Dendritic cell treated with granulocyte-macrophage colony-stimulating factor and Interleukin-4, amounts not matched to agents 40 ng/mL and 50 ng/mL, for 4 days (primary cell): ENCODE measurements at regions not wholly inside any gene's neighbourhood (a gene's known extent, or its start where the extent isn't known, plus 50 kb on each side); places are given as distances from the start of the nearest gene placed in this dataset.
"Not testable (repeated sequence)": the region's sequence is repeated elsewhere in the genome, so short reads cannot be mapped to it uniquely, and the experiment has no call there.

ENCODE experiments used
- H3K27ac Mint-ChIP-seq: one replicate; pipeline ENCODE4 v1.8.0; 2022; ENCODE audit warnings: mild to moderate bottlenecking, mixed read lengths
- H3K27me3 Mint-ChIP-seq: one replicate; pipeline ENCODE4 v1.8.0; 2022; ENCODE audit warnings: mild to moderate bottlenecking, mixed read lengths
- H3K36me3 Mint-ChIP-seq: one replicate; pipeline ENCODE4 v1.8.0; 2022; ENCODE audit warnings: low read depth, mixed read lengths
- H3K4me1 Mint-ChIP-seq: one replicate; pipeline ENCODE4 v1.8.0; 2022; ENCODE audit warnings: low read depth, mixed read lengths
- H3K4me3 Mint-ChIP-seq: one replicate; pipeline ENCODE4 v1.8.0; 2022; ENCODE audit warnings: mild to moderate bottlenecking, moderate library complexity, mixed read lengths
- H3K9me3 Mint-ChIP-seq: one replicate; pipeline ENCODE4 v1.8.0; 2022; ENCODE audit warnings: mixed read lengths
- intact Hi-C: fragments of 100-400 bp; cut with micrococcal nuclease; formaldehyde crosslinking; loops from one replicate; pipeline ENCODE4 v1.15.0; 2022

- Mint-ChIP-seq H3K9me3 (peaks cover 23% of the 10 kb centered on the region), H3K27me3 (peaks cover 42% of the 10 kb centered on the region)
- H3K27ac Mint-ChIP-seq, H3K4me1 Mint-ChIP-seq, H3K36me3 Mint-ChIP-seq, intact Hi-C loops, H3K4me3 Mint-ChIP-seq: not testable (repeated sequence)
Measured at GRCh38 chr7:65271502-65271901, 102.2 kb upstream of the ZNF92 start.

GRCh38 chr7:65269150-65269856, 104.4 kb upstream of the ZNF92 start:
- Mint-ChIP-seq H3K4me3 (no peak overlapping the region), H3K9me3 (peaks cover 9% of the 10 kb centered on the region), H3K27ac (no peak overlapping the region), H3K4me1 (peaks cover 4% of the 10 kb centered on the region), H3K27me3 (peaks cover 42% of the 10 kb centered on the region), H3K36me3 (no peaks in the 10 kb centered on the region)
- intact Hi-C loops: no loop called here

- no peak overlapping the region for H3K4me3 Mint-ChIP-seq
- H3K27me3 Mint-ChIP-seq: peaks cover 42% of the 10 kb centered on the region
- H3K27ac Mint-ChIP-seq: no peak overlapping the region
- intact Hi-C loops: no loop called here
- peaks cover 4% of the 10 kb centered on the region for H3K4me1 Mint-ChIP-seq
- no peaks in the 10 kb centered on the region for H3K36me3 Mint-ChIP-seq
- peaks cover 4% of the 10 kb centered on the region for H3K9me3 Mint-ChIP-seq
Measured at GRCh38 chr7:65268782-65269149, 104.9 kb upstream of the ZNF92 start.

GRCh38 chr7:65265933-65266519, 107.6 kb upstream of the ZNF92 start:
- Mint-ChIP-seq H3K9me3 (no peaks in the 10 kb centered on the region), H3K4me1 (peaks cover 4% of the 10 kb centered on the region), H3K27me3 (peaks cover 34% of the 10 kb centered on the region), H3K27ac (no peak overlapping the region), H3K36me3 (no peaks in the 10 kb centered on the region), H3K4me3 (no peak overlapping the region)
- intact Hi-C loops: no loop called here

GRCh38 chr7:65264258-65264657, 109.4 kb upstream of the ZNF92 start:
- Mint-ChIP-seq H3K27ac (no peak overlapping the region), H3K9me3 (no peaks in the 10 kb centered on the region), H3K4me1 (peaks cover 3% of the 10 kb centered on the region), H3K27me3 (peaks cover 21% of the 10 kb centered on the region), H3K36me3 (no peaks in the 10 kb centered on the region), H3K4me3 (no peak overlapping the region)
- intact Hi-C loops: no loop called here

- H3K9me3 Mint-ChIP-seq, H3K27ac Mint-ChIP-seq, H3K4me3 Mint-ChIP-seq, H3K36me3 Mint-ChIP-seq, intact Hi-C loops, H3K4me1 Mint-ChIP-seq, H3K27me3 Mint-ChIP-seq: not testable (repeated sequence)
Measured at GRCh38 chr7:65260673-65261072, 113.0 kb upstream of the ZNF92 start.

- H3K9me3 Mint-ChIP-seq, H3K4me3 Mint-ChIP-seq, H3K36me3 Mint-ChIP-seq, H3K27ac Mint-ChIP-seq, intact Hi-C loops, H3K4me1 Mint-ChIP-seq, H3K27me3 Mint-ChIP-seq: not testable (repeated sequence)
Measured at GRCh38 chr7:65259864-65260525, 113.7 kb upstream of the ZNF92 start.

GRCh38 chr7:65254061-65254460, 119.6 kb upstream of the ZNF92 start:
- Mint-ChIP-seq H3K4me1 (peaks cover 11% of the 10 kb centered on the region), H3K9me3 (no peaks in the 10 kb centered on the region), H3K4me3 (no peak overlapping the region)

GRCh38 chr7:65251851-65252620, 121.6 kb upstream of the ZNF92 start:
- intact Hi-C loops: no loop called here
- Mint-ChIP-seq H3K4me1 (peaks cover 11% of the 10 kb centered on the region), H3K4me3 (peak overlapping the region; percentile 69), H3K27me3 (peaks cover 33% of the 10 kb centered on the region), H3K9me3 (no peaks in the 10 kb centered on the region), H3K27ac (no peak overlapping the region), H3K36me3 (no peaks in the 10 kb centered on the region)

More at GRCh38 chr7:65254061-65254460, 119.6 kb upstream of the ZNF92 start:
- H3K27me3 Mint-ChIP-seq: peaks cover 33% of the 10 kb centered on the region
- H3K27ac Mint-ChIP-seq: no peak overlapping the region
- intact Hi-C loops: no loop called here
- H3K36me3 Mint-ChIP-seq: no peaks in the 10 kb centered on the region

- intact Hi-C loops: no loop called here
- H3K27me3 Mint-ChIP-seq: peaks cover 33% of the 10 kb centered on the region
- no peak overlapping the region for H3K4me3 Mint-ChIP-seq
- no peak overlapping the region for H3K27ac Mint-ChIP-seq
- no peaks in the 10 kb centered on the region for H3K36me3 Mint-ChIP-seq
- H3K4me1 Mint-ChIP-seq: peaks cover 11% of the 10 kb centered on the region
- no peaks in the 10 kb centered on the region for H3K9me3 Mint-ChIP-seq
Measured at GRCh38 chr7:65250697-65251395, 122.8 kb upstream of the ZNF92 start.

GRCh38 chr7:65250216-65250615, 123.4 kb upstream of the ZNF92 start:
- Mint-ChIP-seq H3K27ac (no peak overlapping the region), H3K4me1 (peaks cover 11% of the 10 kb centered on the region), H3K36me3 (no peaks in the 10 kb centered on the region), H3K27me3 (peaks cover 32% of the 10 kb centered on the region), H3K9me3 (no peaks in the 10 kb centered on the region), H3K4me3 (no peak overlapping the region)
- intact Hi-C loops: no loop called here

- H3K4me1 Mint-ChIP-seq: peaks cover 9% of the 10 kb centered on the region
- peaks cover 23% of the 10 kb centered on the region for H3K27me3 Mint-ChIP-seq
- no peaks in the 10 kb centered on the region for H3K36me3 Mint-ChIP-seq
- no peak overlapping the region for H3K4me3 Mint-ChIP-seq
- no peak overlapping the region for H3K27ac Mint-ChIP-seq
- intact Hi-C loops: no loop called here
- H3K9me3 Mint-ChIP-seq: no peaks in the 10 kb centered on the region
Measured at GRCh38 chr7:65247491-65247890, 126.2 kb upstream of the ZNF92 start.

GRCh38 chr7:65239707-65240352, 133.8 kb upstream of the ZNF92 start:
- no peaks in the 10 kb centered on the region for H3K36me3 Mint-ChIP-seq
- no peak overlapping the region for H3K27ac Mint-ChIP-seq
- no peak overlapping the region for H3K4me3 Mint-ChIP-seq
- intact Hi-C loops: no loop called here
- peaks cover 23% of the 10 kb centered on the region for H3K9me3 Mint-ChIP-seq
- H3K4me1 Mint-ChIP-seq: no peaks in the 10 kb centered on the region
- H3K27me3 Mint-ChIP-seq: peaks cover 39% of the 10 kb centered on the region
